Muscle layer of colon (tissue), 2 donors: ENCODE measurements at regions not wholly inside any gene's neighbourhood (a gene's known extent, or its start where the extent isn't known, plus 50 kb on each side); places are given as distances from the start of the nearest gene placed in this dataset.

Experiments used
- H3K27ac ChIP-seq: one replicate; pipeline ENCODE4 v1.7.0; 2013; ENCODE audit warnings: low read depth, mild to moderate bottlenecking, low read length, moderate library complexity
- H3K27me3 ChIP-seq, 2 donors: one replicate each; pipeline ENCODE4 v1.7.0; 2013; ENCODE audit warnings: low read length in 2 of 2, mild to moderate bottlenecking in 2 of 2; ENCODE audit not compliant: insufficient read depth in 2 of 2, control insufficient read depth in 1 of 2
- H3K36me3 ChIP-seq: one replicate; pipeline ENCODE4 v1.7.0; 2013; ENCODE audit warnings: mild to moderate bottlenecking, low read length; ENCODE audit not compliant: insufficient read depth
- H3K4me1 ChIP-seq: one replicate; pipeline ENCODE4 v1.7.0; 2013; ENCODE audit warnings: mild to moderate bottlenecking, low read length; ENCODE audit not compliant: insufficient read depth
- H3K4me3 ChIP-seq, 2 donors: one replicate each; pipeline ENCODE4 v1.7.0; 2013; ENCODE audit warnings: low read length in 2 of 2, low read depth in 1 of 2, mild to moderate bottlenecking in 1 of 2, moderate library complexity in 1 of 2
- H3K9ac ChIP-seq: one replicate; pipeline ENCODE4 v1.7.0; 2013; ENCODE audit warnings: low read length
- H3K9me3 ChIP-seq: one replicate; pipeline ENCODE4 v1.7.0; 2013; ENCODE audit warnings: mild to moderate bottlenecking, low read length
- donor health status: abdominal sarcoma.
- donor health status: Adenocarcinoma of cecum.

- no peaks in the 10 kb centered on the region for H3K36me3 ChIP-seq
- no peak overlapping the region for H3K4me3 ChIP-seq
- H3K9me3 ChIP-seq = no peaks in the 10 kb centered on the region
- no peak overlapping the region for H3K27ac ChIP-seq
- H3K4me1 ChIP-seq = no peaks in the 10 kb centered on the region
- H3K9ac ChIP-seq = no peak overlapping the region
- no peaks in the 10 kb centered on the region for H3K27me3 ChIP-seq
Observed at GRCh38 chr12:77522247-77522646, 308.4 kb upstream of the NAV3 start.

GRCh38 chr12:77521508-77522115, 309.1 kb upstream of the NAV3 start:
- H3K9me3 ChIP-seq = no peaks in the 10 kb centered on the region

DNA sequence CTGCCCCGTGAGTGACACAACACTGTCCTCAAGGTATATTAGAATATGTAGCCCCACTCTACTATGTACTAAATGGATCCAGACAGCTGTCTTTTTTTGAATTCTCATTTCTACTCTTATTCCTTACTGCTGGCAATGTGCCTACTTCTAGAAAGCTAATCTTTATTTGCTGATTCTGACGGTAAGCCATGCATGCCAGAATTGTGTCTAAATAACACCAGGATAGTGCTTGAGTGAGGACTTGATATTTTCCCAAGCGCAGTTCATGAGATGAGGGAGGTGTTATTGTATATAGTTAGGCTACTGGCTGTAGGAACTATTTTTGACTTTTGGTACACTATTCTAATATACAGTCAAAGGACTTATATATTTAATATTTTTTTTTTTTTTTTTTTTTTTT, 316.2 kb upstream of the NAV3 start:
- no peak overlapping the region for H3K9ac ChIP-seq
- H3K27me3 ChIP-seq = no peaks in the 10 kb centered on the region
- H3K4me3 ChIP-seq = no peak overlapping the region
- H3K9me3 ChIP-seq = no peaks in the 10 kb centered on the region
- no peak overlapping the region for H3K27ac ChIP-seq
- no peaks in the 10 kb centered on the region for H3K4me1 ChIP-seq
- H3K36me3 ChIP-seq = no peaks in the 10 kb centered on the region

More at GRCh38 chr12:77521508-77522115, 309.1 kb upstream of the NAV3 start:
- H3K9ac ChIP-seq = no peak overlapping the region
- H3K27me3 ChIP-seq = no peaks in the 10 kb centered on the region
- H3K36me3 ChIP-seq = no peaks in the 10 kb centered on the region
- H3K4me1 ChIP-seq = no peaks in the 10 kb centered on the region
- H3K27ac ChIP-seq = no peak overlapping the region
- no peak overlapping the region for H3K4me3 ChIP-seq

DNA sequence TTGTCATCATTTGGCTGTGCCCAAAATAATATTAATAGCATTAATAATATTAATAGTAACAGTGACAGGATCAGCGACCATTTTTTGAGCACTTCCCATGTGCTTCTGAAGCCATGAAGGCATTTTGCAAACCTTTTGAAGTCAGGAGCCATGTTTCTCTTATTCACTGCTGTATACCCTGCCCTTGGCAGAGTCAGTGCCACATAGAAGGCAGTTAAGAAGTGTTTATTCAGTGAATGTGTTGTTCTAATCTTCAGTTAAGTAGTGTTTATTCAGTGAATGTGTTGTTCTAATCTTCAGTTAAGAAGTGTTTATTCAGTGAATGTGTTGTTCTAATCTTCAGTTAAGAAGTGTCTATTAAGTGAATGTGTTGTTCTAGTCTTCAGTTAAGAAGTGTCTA, 319.7 kb upstream of the NAV3 start:
- Histone ChIP-seq H3K9me3 (no peaks in the 10 kb centered on the region), H3K9ac (no peak overlapping the region), H3K27me3 (no peaks in the 10 kb centered on the region), H3K36me3 (no peaks in the 10 kb centered on the region), H3K4me3 (no peak overlapping the region), H3K4me1 (no peaks in the 10 kb centered on the region), H3K27ac (no peak overlapping the region)

GRCh38 chr12:77504466-77504865, 326.2 kb upstream of the NAV3 start:
- Histone ChIP-seq H3K4me3 (no peak overlapping the region), H3K27ac (no peak overlapping the region), H3K4me1 (no peaks in the 10 kb centered on the region), H3K36me3 (no peaks in the 10 kb centered on the region), H3K9me3 (no peaks in the 10 kb centered on the region), H3K27me3 (no peaks in the 10 kb centered on the region), H3K9ac (no peak overlapping the region)

DNA sequence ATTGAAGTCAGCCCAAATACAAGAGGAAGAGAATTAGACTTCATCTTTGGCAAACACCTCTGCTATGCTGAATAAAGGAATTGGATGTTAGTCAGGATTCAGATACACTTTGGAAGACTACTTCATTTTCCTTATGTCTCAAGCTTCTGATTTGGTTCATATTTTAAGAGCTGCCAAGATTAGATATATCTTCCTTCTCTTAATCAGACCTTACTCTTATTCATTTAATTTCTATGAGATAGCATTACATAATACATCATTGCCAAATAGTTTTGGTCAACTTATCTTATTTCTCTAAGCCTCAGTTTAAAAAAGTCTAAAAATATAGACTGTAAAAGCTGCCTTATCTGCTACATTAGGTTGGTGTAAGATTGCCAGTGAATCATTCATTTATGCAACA, 330.6 kb upstream of the NAV3 start:
- H3K36me3 ChIP-seq = no peaks in the 10 kb centered on the region
- no peak overlapping the region for H3K9ac ChIP-seq
- no peak overlapping the region for H3K27ac ChIP-seq
- no peaks in the 10 kb centered on the region for H3K4me1 ChIP-seq
- H3K9me3 ChIP-seq = no peaks in the 10 kb centered on the region
- no peaks in the 10 kb centered on the region for H3K27me3 ChIP-seq
- no peak overlapping the region for H3K4me3 ChIP-seq

DNA sequence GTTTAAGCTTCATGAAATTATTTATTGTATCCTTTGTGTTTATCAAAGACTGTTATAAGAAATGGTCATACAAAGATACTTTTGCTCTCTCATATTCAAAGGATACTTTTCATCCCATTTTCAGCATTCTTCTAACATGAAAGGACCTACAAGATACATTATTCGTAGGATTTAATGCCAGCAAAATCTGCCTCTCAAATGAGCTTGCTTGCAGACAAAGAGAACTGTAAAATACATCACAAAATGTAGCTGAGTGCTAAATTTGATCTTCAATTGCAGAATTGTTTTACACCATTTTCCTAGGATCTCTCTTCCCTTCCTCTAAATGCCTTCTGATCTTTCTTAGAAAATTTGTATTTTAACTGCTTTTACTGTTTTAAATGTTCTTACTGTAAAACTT, 333.0 kb upstream of the NAV3 start:
- Histone ChIP-seq H3K27me3 (no peaks in the 10 kb centered on the region), H3K36me3 (no peaks in the 10 kb centered on the region), H3K4me1 (no peaks in the 10 kb centered on the region), H3K9ac (no peak overlapping the region), H3K9me3 (no peaks in the 10 kb centered on the region), H3K4me3 (no peak overlapping the region), H3K27ac (no peak overlapping the region)

- no peaks in the 10 kb centered on the region for H3K4me1 ChIP-seq
- H3K36me3 ChIP-seq = no peaks in the 10 kb centered on the region
Observed at GRCh38 chr12:77496714-77497113, 334.0 kb upstream of the NAV3 start.

DNA sequence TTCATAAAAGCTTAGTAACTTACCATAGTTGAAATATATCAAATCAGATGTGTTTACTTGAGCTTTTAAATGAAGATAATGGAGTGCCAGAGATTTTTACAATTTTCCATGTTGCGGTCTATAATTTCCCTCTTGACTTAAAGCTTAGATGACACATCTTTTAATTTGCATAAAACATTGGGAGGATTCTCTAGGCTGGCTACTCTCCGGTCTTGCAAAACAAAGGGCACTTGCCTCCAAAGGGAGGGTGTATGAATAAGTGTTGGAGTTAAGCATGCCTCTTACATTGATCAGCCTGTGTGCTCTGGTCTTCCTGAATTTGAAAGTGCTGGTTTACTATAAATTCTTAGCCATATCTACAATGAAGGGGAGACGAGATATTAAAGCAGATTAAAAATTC, 336.4 kb upstream of the NAV3 start:
- H3K36me3 ChIP-seq = no peaks in the 10 kb centered on the region
- no peak overlapping the region for H3K4me3 ChIP-seq
- H3K27me3 ChIP-seq = no peaks in the 10 kb centered on the region
- H3K27ac ChIP-seq = no peak overlapping the region
- no peaks in the 10 kb centered on the region for H3K4me1 ChIP-seq
- H3K9ac ChIP-seq = no peak overlapping the region
- no peaks in the 10 kb centered on the region for H3K9me3 ChIP-seq

More at GRCh38 chr12:77496714-77497113, 334.0 kb upstream of the NAV3 start:
- no peak overlapping the region for H3K4me3 ChIP-seq
- H3K27me3 ChIP-seq = no peaks in the 10 kb centered on the region
- H3K9me3 ChIP-seq = no peaks in the 10 kb centered on the region
- H3K9ac ChIP-seq = no peak overlapping the region
- H3K27ac ChIP-seq = no peak overlapping the region

GRCh38 chr12:77493302-77494168, 337.2 kb upstream of the NAV3 start:
- no peaks in the 10 kb centered on the region for H3K27me3 ChIP-seq
- H3K9ac ChIP-seq = no peak overlapping the region

DNA sequence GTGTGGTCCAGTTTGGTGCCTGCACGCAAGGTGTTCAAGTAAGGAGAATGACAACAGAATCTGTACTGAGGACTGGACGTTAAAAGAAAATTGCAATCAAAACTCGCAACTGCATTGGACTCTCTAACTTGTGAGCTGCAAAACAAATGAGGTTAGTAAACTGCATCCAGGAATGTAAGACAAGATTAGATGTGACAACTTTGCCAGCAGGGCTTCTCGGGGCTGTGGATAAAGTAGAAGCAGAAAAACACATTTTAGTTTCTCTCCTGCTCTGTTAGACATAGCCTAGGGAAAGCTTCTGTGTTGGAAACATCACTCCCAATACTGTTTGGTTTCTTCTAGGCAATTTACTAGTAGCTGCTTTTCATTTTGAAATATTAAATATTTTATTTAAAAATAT, 338.2 kb upstream of the NAV3 start:
- no peaks in the 10 kb centered on the region for H3K27me3 ChIP-seq
- no peak overlapping the region for H3K9ac ChIP-seq
- no peaks in the 10 kb centered on the region for H3K9me3 ChIP-seq
- no peak overlapping the region for H3K27ac ChIP-seq
- H3K36me3 ChIP-seq = no peaks in the 10 kb centered on the region
- H3K4me1 ChIP-seq = no peaks in the 10 kb centered on the region
- H3K4me3 ChIP-seq = no peak overlapping the region

More at GRCh38 chr12:77493302-77494168, 337.2 kb upstream of the NAV3 start:
- Histone ChIP-seq H3K9me3 (no peaks in the 10 kb centered on the region), H3K4me1 (no peaks in the 10 kb centered on the region), H3K27ac (no peak overlapping the region), H3K4me3 (no peak overlapping the region), H3K36me3 (no peaks in the 10 kb centered on the region)
